HG02623 (cell line): ENCODE measurements at regions not wholly inside any gene's neighbourhood (a gene's known extent, or its start where the extent isn't known, plus 50 kb on each side); places are given as distances from the start of the nearest gene placed in this dataset.

ENCODE experiments used
- ATAC-seq: cut with Tn5 transposase; IDR thresholded peaks from one replicate; pipeline ENCODE4 v1.9.1; 2021; ENCODE audit warnings: moderate library complexity; ENCODE audit not compliant: unreplicated experiment

DNA sequence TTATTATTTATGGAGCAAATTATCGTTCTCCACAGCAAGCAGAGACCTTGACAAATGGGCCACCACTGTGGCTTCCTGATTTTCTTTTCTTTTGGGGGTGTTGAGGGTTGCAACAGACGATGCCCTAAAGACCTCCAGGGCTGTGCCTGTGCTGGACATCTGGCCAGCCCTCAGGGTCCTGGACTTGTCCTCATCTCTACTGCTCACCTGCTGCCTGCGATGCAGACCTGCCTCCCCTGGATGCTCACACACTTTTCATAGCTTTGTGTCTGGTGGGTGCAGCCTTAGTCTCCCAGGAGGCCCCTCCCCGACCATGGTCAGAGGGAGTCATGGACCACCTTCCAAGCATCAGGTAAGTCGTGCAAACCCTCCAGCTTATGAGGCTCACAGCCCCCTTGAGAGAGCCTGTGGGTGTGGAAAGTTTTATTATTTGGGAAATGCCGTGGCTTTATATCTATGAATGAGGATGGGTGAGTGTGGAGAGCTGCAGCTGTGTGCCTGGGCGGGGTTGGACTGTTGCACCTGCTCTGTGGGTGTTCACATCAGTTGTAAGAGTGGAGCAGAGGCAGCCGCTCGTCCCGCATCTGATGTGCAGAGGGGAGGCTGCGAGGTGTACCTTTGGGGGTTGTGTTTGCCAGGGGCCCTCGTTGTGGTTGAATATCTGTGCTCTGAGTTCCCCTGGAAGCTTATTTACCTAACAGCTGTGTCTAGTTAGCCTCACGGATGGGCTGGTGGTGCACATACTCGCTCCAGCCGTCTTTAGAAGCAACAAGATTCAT, 126.3 kb upstream of the IRX4 start:
- ATAC-seq = no peak

GRCh38 chr5:2007878-2008501, 125.3 kb upstream of the IRX4 start:
- ATAC-seq = no peak

GRCh38 chr5:2007496-2007877, 124.8 kb upstream of the IRX4 start:
- no peak for ATAC-seq

DNA sequence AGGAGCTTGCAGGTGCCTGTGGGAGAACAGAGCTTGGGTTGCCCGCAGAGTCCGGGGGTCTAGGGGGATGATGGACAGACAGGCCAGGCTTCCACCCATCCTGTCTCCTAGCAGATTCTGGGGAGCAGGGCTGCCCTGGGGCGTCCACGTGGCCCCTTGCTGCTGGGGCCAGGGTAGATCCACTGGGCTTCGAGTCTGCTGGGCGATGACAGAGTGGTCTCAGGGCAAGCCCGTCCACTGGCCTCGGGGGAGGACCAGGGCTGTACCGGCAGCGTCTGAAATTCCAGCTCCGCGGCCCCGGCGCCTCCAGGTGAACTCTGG, 124.2 kb upstream of the IRX4 start:
- ATAC-seq = no peak

DNA sequence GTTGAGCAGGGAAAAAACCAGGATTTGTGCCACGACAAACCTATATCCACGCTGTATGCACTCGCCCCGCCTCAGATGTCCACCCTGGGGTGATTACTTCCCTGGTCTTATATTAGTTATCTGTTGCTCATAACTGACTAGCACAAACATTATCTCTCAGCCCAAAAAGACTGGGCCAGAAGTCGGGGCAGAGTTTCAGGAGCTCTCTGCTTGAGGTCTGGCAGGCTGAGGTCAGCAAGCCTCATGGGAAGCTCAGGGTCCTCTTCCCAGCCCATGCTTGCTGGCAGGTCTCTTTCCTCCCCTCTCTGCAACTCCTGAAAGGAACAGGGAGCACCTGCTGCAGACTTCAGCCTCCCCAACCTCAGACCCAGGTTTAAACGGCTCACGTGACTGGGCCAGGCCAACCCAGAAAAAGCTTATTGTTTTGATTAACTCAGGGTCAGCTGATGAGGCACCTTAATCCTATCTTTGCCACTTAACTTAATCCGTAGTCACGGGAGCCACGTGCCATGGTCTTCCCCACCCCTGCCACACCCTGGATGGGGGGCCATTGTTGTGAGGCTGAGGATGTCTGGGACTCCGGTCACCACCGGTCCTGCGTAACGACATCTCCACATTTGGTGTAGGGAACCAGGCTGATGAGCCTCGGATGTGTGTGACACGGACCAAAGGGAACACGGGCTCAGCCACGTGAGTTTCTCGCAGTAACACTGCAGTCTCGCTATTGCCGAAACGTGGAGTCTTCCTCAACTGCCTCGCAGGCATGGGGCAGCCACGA, 123.7 kb upstream of the IRX4 start:
- no peak for ATAC-seq

DNA sequence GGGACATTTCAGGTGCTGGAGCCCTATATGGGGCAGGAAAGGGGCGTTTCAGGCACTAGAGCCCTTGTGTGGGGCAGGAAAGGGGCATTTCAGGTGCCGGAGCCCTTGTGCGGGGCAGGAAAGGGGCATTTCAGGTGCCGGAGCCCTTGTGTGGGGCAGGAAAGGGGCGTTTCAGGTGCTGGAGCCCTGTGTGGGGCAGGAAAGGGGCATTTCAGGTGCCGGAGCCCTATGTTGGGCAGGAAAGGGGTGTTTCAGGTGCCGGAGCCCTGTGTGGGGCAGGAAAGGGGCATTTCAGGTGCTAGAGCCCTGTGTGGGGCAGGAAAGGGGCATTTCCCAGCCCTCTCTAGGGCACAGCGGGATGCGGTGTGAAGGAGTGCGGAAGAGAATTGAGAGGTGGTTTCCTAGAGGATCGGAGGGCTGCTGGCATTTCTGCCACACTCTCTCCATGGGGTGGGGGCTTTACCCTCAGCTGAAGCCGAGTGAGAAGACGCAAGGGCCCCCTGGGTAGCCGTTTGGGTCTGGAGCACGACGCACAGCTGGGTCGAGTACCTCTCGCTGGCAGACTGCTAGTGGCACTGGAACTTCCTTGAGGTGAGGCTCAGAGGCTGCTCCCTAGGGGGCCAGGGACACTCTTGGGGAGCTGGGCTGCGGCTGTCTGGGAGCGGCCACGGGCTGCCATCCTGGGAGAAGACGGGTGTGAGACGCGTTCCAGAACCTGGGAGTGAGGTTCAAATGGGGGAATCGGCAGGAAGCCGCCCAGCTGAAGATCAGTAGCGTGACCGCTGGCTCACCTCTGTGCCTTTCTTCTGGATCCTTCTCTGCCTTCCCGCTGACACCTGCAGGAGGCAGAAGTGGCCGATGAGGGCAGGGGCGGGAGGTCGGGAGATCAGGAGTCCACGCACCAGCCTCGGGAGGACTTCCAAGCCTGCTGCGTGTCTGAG, 122.6 kb upstream of the IRX4 start:
- no peak for ATAC-seq

- ATAC-seq = no peak
Observed at GRCh38 chr5:2003690-2004365, 121.1 kb upstream of the IRX4 start.

DNA sequence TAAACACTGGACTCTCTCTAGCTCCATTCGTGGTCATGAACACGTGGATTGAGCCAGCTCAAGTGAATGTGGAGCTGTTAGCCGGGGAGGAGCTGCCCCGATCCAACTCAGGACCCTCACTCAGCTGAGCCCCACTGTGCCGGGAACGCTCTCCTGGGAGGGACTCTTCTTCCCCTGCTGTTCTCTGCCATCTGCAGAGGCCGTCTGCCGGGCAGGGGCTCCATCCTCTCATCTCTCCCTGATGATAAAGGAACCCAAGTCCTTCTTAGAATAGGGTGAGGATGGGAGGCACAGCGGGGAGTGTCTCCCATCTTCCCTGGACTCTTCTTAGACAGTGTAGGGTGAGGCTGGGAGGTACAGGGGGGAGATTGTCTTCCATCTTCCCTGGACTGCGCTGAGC, 120.5 kb upstream of the IRX4 start:
- ATAC-seq = no peak

DNA sequence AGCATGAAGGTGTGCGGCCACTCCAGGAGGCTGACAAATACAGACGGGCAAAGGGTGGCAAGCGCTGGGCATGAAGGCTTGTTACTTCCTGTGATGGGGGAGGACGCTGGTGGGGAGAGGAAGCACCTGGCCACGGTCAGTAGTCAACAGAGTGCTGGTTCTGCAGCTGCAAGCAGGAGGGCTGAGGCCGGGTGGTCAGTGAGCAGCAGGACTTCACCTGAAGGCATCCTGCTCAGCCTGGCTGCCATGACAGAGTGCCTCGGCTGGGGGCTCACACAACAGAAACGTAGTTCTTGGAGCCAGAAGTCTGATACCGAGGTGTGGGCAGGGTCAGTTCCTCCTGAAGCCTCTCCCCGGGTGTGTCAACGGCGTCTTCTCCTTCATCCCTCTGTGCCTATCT, 118.6 kb upstream of the IRX4 start:
- no peak for ATAC-seq

DNA sequence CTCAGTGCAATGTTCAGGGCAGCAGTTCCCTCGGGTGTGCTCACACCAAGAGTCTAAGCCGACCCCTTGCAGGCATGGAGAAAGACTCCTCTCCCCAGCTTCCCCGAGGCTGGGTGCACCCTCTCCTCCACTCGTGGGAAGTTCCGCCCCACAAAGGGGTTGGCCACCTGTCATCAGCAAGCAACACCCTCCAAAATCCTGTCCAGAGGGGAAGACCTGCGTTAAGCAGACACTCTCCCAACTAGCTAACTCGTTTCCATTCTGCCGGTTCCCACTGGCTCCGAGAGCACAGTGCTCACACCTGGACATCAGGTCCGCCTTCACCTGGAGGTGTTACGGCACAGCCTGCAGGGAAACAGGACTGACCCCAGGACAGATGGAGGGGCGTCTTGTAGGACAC, 117.9 kb upstream of the IRX4 start:
- no peak for ATAC-seq

- no peak for ATAC-seq
Observed at GRCh38 chr5:1999794-2000193, 117.1 kb upstream of the IRX4 start.

- ATAC-seq = no peak
Observed at GRCh38 chr5:1998716-1999317, 116.1 kb upstream of the IRX4 start.

GRCh38 chr5:1998348-1998669, 115.6 kb upstream of the IRX4 start:
- ATAC-seq = no peak

GRCh38 chr5:1997640-1998347, 115.1 kb upstream of the IRX4 start:
- no peak for ATAC-seq

DNA sequence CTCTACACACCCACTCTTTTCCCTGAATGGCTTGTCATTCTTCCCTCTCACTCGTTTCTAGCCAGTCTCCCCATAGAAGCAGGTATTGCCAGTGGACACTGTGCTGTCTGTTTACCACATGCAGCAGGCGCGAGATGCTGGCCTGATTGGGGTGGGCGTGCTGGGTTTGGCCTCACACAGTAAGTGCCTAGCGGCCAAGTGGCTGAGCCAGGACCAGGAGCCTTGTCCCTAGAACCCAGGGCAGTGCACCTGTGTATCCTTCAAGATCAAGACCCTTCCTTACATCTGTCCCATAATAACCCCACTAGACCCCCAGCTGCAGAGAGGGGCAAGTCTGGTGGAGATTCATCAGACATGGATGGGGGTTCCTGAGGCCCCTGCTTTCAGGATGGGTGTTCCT, 112.8 kb upstream of the IRX4 start:
- ATAC-seq = no peak

- no peak for ATAC-seq
Observed at GRCh38 chr5:1987471-1987870, 104.7 kb upstream of the IRX4 start.

DNA sequence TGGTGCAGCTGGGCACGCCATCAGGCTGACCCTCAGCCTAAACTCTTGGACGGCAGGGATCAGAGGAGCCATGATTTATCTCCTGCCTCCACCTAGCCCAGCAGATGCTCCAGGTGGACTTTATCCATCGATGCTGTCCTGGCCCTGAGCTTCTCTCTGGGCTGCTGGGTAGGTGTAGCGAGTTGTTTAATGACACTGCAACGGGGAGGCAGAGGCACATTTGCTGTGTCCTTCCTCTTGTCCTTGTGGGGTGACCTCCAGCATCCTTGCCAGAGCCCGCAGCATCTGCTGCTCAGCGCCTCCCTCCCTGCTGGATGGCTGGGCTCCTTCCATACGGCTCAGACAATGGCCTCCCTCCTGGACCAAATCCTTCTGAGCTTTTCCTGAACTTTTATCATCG, 103.1 kb upstream of the IRX4 start:
- no peak for ATAC-seq

DNA sequence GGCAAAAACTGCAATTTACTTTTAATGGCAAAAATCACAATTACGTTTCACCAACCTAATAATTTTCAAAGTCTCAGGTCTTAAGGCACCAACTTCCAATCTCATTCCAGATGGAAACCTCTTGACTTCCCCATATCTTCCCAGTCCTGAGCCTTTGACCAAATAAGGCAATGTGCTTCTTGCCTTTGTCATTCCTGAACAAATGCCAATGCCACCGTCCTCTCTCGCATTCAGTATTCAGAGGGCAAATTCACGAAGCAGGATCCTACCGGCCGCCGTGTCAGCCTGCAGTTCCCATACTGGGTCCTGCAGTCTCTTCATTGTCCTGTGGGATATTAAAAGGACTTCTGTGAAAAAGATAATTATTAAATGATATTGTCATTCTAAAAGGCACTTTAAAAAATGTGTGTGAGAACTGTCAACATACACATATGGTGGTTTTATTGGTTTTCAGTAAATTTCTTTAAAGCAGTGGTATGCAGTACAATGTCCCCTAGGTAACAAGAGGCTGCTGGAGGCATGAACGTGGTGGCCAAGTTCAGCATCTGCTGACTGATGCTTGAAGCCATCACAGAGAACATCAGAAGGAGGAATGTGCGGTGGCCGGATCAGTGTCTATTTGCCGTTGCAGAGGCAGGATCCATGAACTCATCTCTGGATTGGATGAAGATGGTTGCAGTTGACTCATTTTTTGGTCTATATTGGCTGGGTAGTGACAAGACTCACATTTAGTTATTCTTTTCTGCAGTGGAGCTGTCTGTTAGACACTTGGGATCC, 101.4 kb upstream of the IRX4 start:
- ATAC-seq = no peak

- ATAC-seq = no peak
Observed at GRCh38 chr5:1983401-1983800, 100.7 kb upstream of the IRX4 start.
